Common myeloid progenitor, CD34-positive (primary cell): ENCODE measurements at regions not wholly inside any gene's neighbourhood (a gene's known extent, or its start where the extent isn't known, plus 50 kb on each side); places are given as distances from the start of the nearest gene placed in this dataset.

ENCODE experiments used
- CTCF ChIA-PET: fragments of 350-600 bp; sonication (Branson Sonifier 250); formaldehyde crosslinking; loops from one replicate; lab custom pipeline; 2021; ENCODE audit warnings: antibody characterized with exemption; lab: Charles Lee
- POLR2A ChIA-PET: fragments of 350-600 bp; sonication (Branson Sonifier 250); formaldehyde crosslinking; loops from one replicate; lab custom pipeline; 2021; ENCODE audit warnings: antibody characterized with exemption; lab: Charles Lee
- DNase-seq, 3 donors: peaks; one replicate each; pipeline versions ENCODE4 v3.0.0 to v3.0.0-alpha.2; 2013
- H3K27ac ChIP-seq, 2 experiments: 1 replicate in 1 of 2; 2 replicates in 1 of 2; pipeline ENCODE4 v1.7.0; 2013; ENCODE audit warnings: inconsistent platforms in 2 of 2, low read length in 2 of 2, mild to moderate bottlenecking in 2 of 2, low read depth in 1 of 2, moderate library complexity in 1 of 2; ENCODE audit not compliant: severe bottlenecking in 2 of 2, insufficient read depth in 1 of 2, poor library complexity in 1 of 2
- H3K27me3 ChIP-seq, 5 experiments: replicated peaks in 2 of 5; 1 replicate in 3 of 5; 2 replicates in 2 of 5; pipeline versions ENCODE4 v1.6.1 to v1.7.0; 2013; ENCODE audit warnings: low read length in 4 of 5, mild to moderate bottlenecking in 2 of 5, moderate library complexity in 2 of 5, inconsistent platforms in 1 of 5; ENCODE audit not compliant: insufficient read depth in 5 of 5, control insufficient read depth in 4 of 5
- H3K36me3 ChIP-seq, 4 experiments: 1 replicate in 2 of 4; 2 replicates in 2 of 4; pipeline versions ENCODE4 v1.6.1 to v1.7.0; 2013; ENCODE audit warnings: low read length in 3 of 4, control low read depth in 1 of 4, mild to moderate bottlenecking in 1 of 4; ENCODE audit not compliant: control insufficient read depth in 4 of 4, insufficient read depth in 4 of 4
- H3K4me1 ChIP-seq, 4 experiments: 1 replicate in 3 of 4; 2 replicates in 1 of 4; pipeline versions ENCODE4 v1.6.1 to v1.7.1; 2013; ENCODE audit warnings: low read length in 3 of 4, mild to moderate bottlenecking in 3 of 4, control low read depth in 1 of 4, inconsistent platforms in 1 of 4, moderate library complexity in 1 of 4; ENCODE audit not compliant: control insufficient read depth in 4 of 4, insufficient read depth in 4 of 4; ENCODE audit errors: control extremely low read depth in 1 of 4
- H3K4me3 ChIP-seq, 7 experiments: 1 replicate in 4 of 7; 2 replicates in 3 of 7; pipeline versions ENCODE4 v1.5.1 to v1.7.0; 2013; ENCODE audit warnings: mild to moderate bottlenecking in 7 of 7, low read length in 6 of 7, moderate library complexity in 6 of 7, inconsistent platforms in 2 of 7, low read depth in 2 of 7, control low read depth in 1 of 7; ENCODE audit not compliant: insufficient read depth in 4 of 7, control insufficient read depth in 1 of 7; ENCODE audit errors: extremely low read depth in 1 of 7
- H3K9me3 ChIP-seq, 5 experiments: 1 replicate in 4 of 5; 2 replicates in 1 of 5; pipeline versions ENCODE4 v1.6.1 to v1.7.1; 2013; ENCODE audit warnings: low read length in 4 of 5, mild to moderate bottlenecking in 2 of 5, inconsistent platforms in 1 of 5, low read depth in 1 of 5, moderate library complexity in 1 of 5; ENCODE audit not compliant: control insufficient read depth in 4 of 5, insufficient read depth in 2 of 5; ENCODE audit errors: control extremely low read depth in 1 of 5
- WGBS: methylation state at CpG from one replicate; pipeline ENCODE4 v1.1.5; 2013; ENCODE audit not compliant: insufficient coverage; 5-methylcytosine and 5-hydroxymethylcytosine counted together

DNA sequence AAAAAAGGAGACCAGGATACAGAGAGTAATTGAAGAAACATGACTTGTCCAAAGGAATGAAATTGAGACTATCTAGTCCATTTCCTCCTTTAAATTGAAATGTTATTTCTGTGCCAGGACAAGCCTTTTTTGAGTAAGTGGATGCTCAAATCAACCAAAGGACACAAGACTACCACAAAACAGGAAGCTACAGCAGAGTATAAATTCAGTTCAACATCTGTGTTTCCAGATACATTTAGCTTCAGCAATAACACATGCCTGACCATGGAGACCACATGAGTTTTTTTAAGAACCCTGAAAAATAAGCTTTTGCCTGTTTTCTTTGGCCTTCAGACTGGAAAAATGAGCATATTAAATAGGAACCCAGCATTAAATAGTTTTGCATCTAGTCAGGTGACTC, 707.5 kb downstream of the ZWINT start:
- H3K4me3 ChIP-seq: no peak overlapping the region
- POLR2A ChIA-PET: no interaction called here
- no peaks in the 10 kb centered on the region for H3K36me3 ChIP-seq
- CTCF ChIA-PET: no interaction called here
- H3K27ac ChIP-seq: no peak overlapping the region
- no peaks in the 10 kb centered on the region for H3K4me1 ChIP-seq
- peak in 2 of 3 donors; percentile 64 to 90 for DNase-seq
- no peaks in the 10 kb centered on the region for H3K9me3 ChIP-seq
- H3K27me3 ChIP-seq: no peaks in the 10 kb centered on the region

GRCh38 chr10:55641601-55642000, 719.5 kb downstream of the ZWINT start:
- Histone ChIP-seq H3K27ac (no peak overlapping the region), H3K36me3 (no peaks in the 10 kb centered on the region), H3K9me3 (no peaks in the 10 kb centered on the region), H3K4me3 (no peak overlapping the region), H3K4me1 (no peaks in the 10 kb centered on the region), H3K27me3 (no peaks in the 10 kb centered on the region)
- POLR2A ChIA-PET: no interaction called here
- CTCF ChIA-PET: no interaction called here
- DNase-seq: no peak
- no CpG with 5 or more reads among the region's 1 CpG for WGBS

- no peaks in the 10 kb centered on the region for H3K36me3 ChIP-seq
- peaks cover 3 to 33% (median 29%) of the 10 kb centered on the region in 4 experiments for H3K4me1 ChIP-seq
- peak overlapping the region; percentile 51 to 85 (median 73) for H3K4me3 ChIP-seq
- CTCF ChIA-PET: no interaction called here
- peaks cover 0 to 19% (median 10%) of the 10 kb centered on the region in 5 experiments for H3K27me3 ChIP-seq
- no peaks in the 10 kb centered on the region for H3K9me3 ChIP-seq
- POLR2A ChIA-PET: no interaction called here
- H3K27ac ChIP-seq: no peak overlapping the region
- 0% methylated on average over 46 of the region's 49 CpGs for WGBS
- DNase-seq: peak; percentile 82 to 93 (median 91)
Measured at GRCh38 chr10:55631071-55631654, 729.9 kb downstream of the ZWINT start.

- H3K9me3 ChIP-seq: no peaks in the 10 kb centered on the region
- CTCF ChIA-PET: no interaction called here
- peaks cover 0 to 21% (median 13%) of the 10 kb centered on the region in 5 experiments for H3K27me3 ChIP-seq
- DNase-seq: peak in 2 of 3 donors; percentile 54 to 73
- H3K36me3 ChIP-seq: no peaks in the 10 kb centered on the region
- H3K4me1 ChIP-seq: peaks cover 3 to 33% (median 29%) of the 10 kb centered on the region in 4 experiments
- 1% methylated on average over 27 of the region's 35 CpGs for WGBS
- POLR2A ChIA-PET: no interaction called here
- peak overlapping the region; percentile 51 to 85 (median 73) for H3K4me3 ChIP-seq
- no peak overlapping the region for H3K27ac ChIP-seq
Measured at GRCh38 chr10:55630491-55631056, 730.5 kb downstream of the ZWINT start.

GRCh38 chr10:55629793-55630490, 731.1 kb downstream of the ZWINT start:
- ChIA-PET POLR2A (no interaction called here), CTCF (interaction anchor here (0.6 to 0.8 kb wide), 2 partner anchors 20 to 25 kb away, joined by 3 to 4 read pairs; no protein-coding TSS in a partner anchor)
- no peaks in the 10 kb centered on the region for H3K9me3 ChIP-seq
- DNase-seq: peak; percentile 53 to 85 (median 74)
- no peaks in the 10 kb centered on the region for H3K36me3 ChIP-seq
- 0% methylated on average over 13 of the region's 21 CpGs for WGBS
- peak overlapping the region in 6 of 7 experiments; percentile 62 to 85 (median 74) for H3K4me3 ChIP-seq
- no peak overlapping the region for H3K27ac ChIP-seq
- peaks cover 3 to 33% (median 29%) of the 10 kb centered on the region in 4 experiments for H3K4me1 ChIP-seq
- peaks cover 0 to 21% (median 18%) of the 10 kb centered on the region in 5 experiments for H3K27me3 ChIP-seq

GRCh38 chr10:55628260-55628701, 732.8 kb downstream of the ZWINT start:
- Histone ChIP-seq H3K4me3 (peak overlapping the region in 6 of 7 experiments; percentile 25 to 72 (median 61)), H3K36me3 (no peaks in the 10 kb centered on the region), H3K9me3 (no peaks in the 10 kb centered on the region), H3K4me1 (peaks cover 3 to 33% (median 29%) of the 10 kb centered on the region in 4 experiments), H3K27ac (no peak overlapping the region), H3K27me3 (peaks cover 0 to 21% (median 19%) of the 10 kb centered on the region in 5 experiments)
- ChIA-PET CTCF (interaction anchor here (1.0 to 1.1 kb wide), 2 partner anchors 10 to 13 kb away, joined by 3 to 4 read pairs; no protein-coding TSS in a partner anchor), POLR2A (no interaction called here)
- WGBS: 0% methylated on average over 29 of the region's 30 CpGs
- peak in 2 of 3 donors; percentile 35 to 58 for DNase-seq
